HUES64 (cell line): ENCODE measurements at regions not wholly inside any gene's neighbourhood (a gene's known extent, or its start where the extent isn't known, plus 50 kb on each side); places are given as distances from the start of the nearest gene placed in this dataset.

Experiments used
- H3K27ac ChIP-seq: 2 replicates; pipeline ENCODE4 v1.7.0; 2013; ENCODE audit warnings: low read depth, low read length, inconsistent platforms
- H3K27me3 ChIP-seq: 2 replicates; pipeline ENCODE4 v1.6.1; 2013; ENCODE audit warnings: mild to moderate bottlenecking, low read length; ENCODE audit not compliant: insufficient read depth
- H3K36me3 ChIP-seq: 2 replicates; pipeline ENCODE4 v1.6.1; 2013; ENCODE audit warnings: mild to moderate bottlenecking, low read length; ENCODE audit not compliant: insufficient read depth
- H3K4me1 ChIP-seq: 2 replicates; pipeline ENCODE4 v1.6.1; 2013; ENCODE audit warnings: mild to moderate bottlenecking, low read length, moderate library complexity; ENCODE audit not compliant: insufficient read depth
- H3K4me3 ChIP-seq: 2 replicates; pipeline ENCODE4 v1.5.1; 2013; ENCODE audit warnings: mild to moderate bottlenecking, low read length, moderate library complexity
- H3K9ac ChIP-seq: 2 replicates; pipeline ENCODE4 v1.6.1; 2013; ENCODE audit warnings: mild to moderate bottlenecking, low read depth, low read length
- H3K9me3 ChIP-seq: 2 replicates; pipeline ENCODE4 v1.6.1; 2013; ENCODE audit warnings: low read depth, low read length; ENCODE audit not compliant: insufficient read depth
- WGBS: fragments of 150-250, 120-280 bp; methylation state at CpG from one replicate; pipeline ENCODE4 v1.1.7; 2013; ENCODE audit warnings: missing lambda C conversion rate; 5-methylcytosine and 5-hydroxymethylcytosine counted together

GRCh38 chr2:114040826-114041225 is 150.9 kb downstream of the ACTR3 start:
- 87% methylated on average over 7 of the region's 7 CpGs for WGBS
- Histone ChIP-seq H3K9me3 (no peaks in the 10 kb centered on the region), H3K27me3 (no peaks in the 10 kb centered on the region), H3K4me3 (no peak overlapping the region), H3K36me3 (no peaks in the 10 kb centered on the region), H3K9ac (no peak overlapping the region), H3K27ac (no peak overlapping the region), H3K4me1 (no peaks in the 10 kb centered on the region)

GRCh38 chr2:114044985-114045384 is 155.1 kb downstream of the ACTR3 start:
- WGBS: 94% methylated on average over 5 of the region's 5 CpGs
- H3K27me3 ChIP-seq: no peaks in the 10 kb centered on the region
- H3K4me3 ChIP-seq: no peak overlapping the region
- H3K9ac ChIP-seq: no peak overlapping the region
- H3K36me3 ChIP-seq: no peaks in the 10 kb centered on the region
- no peaks in the 10 kb centered on the region for H3K4me1 ChIP-seq
- no peak overlapping the region for H3K27ac ChIP-seq
- H3K9me3 ChIP-seq: no peaks in the 10 kb centered on the region

- 94% methylated on average over 5 of the region's 5 CpGs for WGBS
- H3K36me3 ChIP-seq: no peaks in the 10 kb centered on the region
- no peaks in the 10 kb centered on the region for H3K4me1 ChIP-seq
- H3K27ac ChIP-seq: no peak overlapping the region
- H3K9me3 ChIP-seq: no peaks in the 10 kb centered on the region
- no peaks in the 10 kb centered on the region for H3K27me3 ChIP-seq
- no peak overlapping the region for H3K9ac ChIP-seq
- H3K4me3 ChIP-seq: no peak overlapping the region
These were observed 156.5 kb downstream of the ACTR3 start for GRCh38 chr2:114046373-114046772.

GRCh38 chr2:114046866-114047435 is 157.1 kb downstream of the ACTR3 start:
- no peak overlapping the region for H3K27ac ChIP-seq
- H3K9ac ChIP-seq: no peak overlapping the region
- no peaks in the 10 kb centered on the region for H3K27me3 ChIP-seq
- no peaks in the 10 kb centered on the region for H3K36me3 ChIP-seq
- H3K4me3 ChIP-seq: no peak overlapping the region
- no peaks in the 10 kb centered on the region for H3K9me3 ChIP-seq
- WGBS: 100% methylated on average over 3 of the region's 3 CpGs
- H3K4me1 ChIP-seq: no peaks in the 10 kb centered on the region

- no peaks in the 10 kb centered on the region for H3K36me3 ChIP-seq
These were observed 159.4 kb downstream of the ACTR3 start for GRCh38 chr2:114049280-114049679.

GRCh38 chr2:114049826-114050225 is 159.9 kb downstream of the ACTR3 start:
- Histone ChIP-seq H3K27me3 (no peaks in the 10 kb centered on the region), H3K4me3 (no peak overlapping the region), H3K4me1 (no peaks in the 10 kb centered on the region), H3K36me3 (no peaks in the 10 kb centered on the region), H3K27ac (no peak overlapping the region), H3K9ac (no peak overlapping the region), H3K9me3 (no peaks in the 10 kb centered on the region)
- 90% methylated on average over 2 of the region's 2 CpGs for WGBS

More at GRCh38 chr2:114049280-114049679, 159.4 kb downstream of the ACTR3 start:
- 92% methylated on average over 4 of the region's 4 CpGs for WGBS
- no peak overlapping the region for H3K4me3 ChIP-seq
- no peak overlapping the region for H3K9ac ChIP-seq
- H3K4me1 ChIP-seq: no peaks in the 10 kb centered on the region
- H3K9me3 ChIP-seq: no peaks in the 10 kb centered on the region
- H3K27ac ChIP-seq: no peak overlapping the region
- no peaks in the 10 kb centered on the region for H3K27me3 ChIP-seq

GRCh38 chr2:114056294-114057143 is 166.6 kb downstream of the ACTR3 start:
- H3K9me3 ChIP-seq: no peaks in the 10 kb centered on the region
- no peak overlapping the region for H3K4me3 ChIP-seq
- 96% methylated on average over 6 of the region's 6 CpGs for WGBS
- H3K9ac ChIP-seq: no peak overlapping the region
- H3K4me1 ChIP-seq: no peaks in the 10 kb centered on the region
- H3K27ac ChIP-seq: no peak overlapping the region
- H3K36me3 ChIP-seq: no peaks in the 10 kb centered on the region
- H3K27me3 ChIP-seq: no peaks in the 10 kb centered on the region

- Histone ChIP-seq H3K4me1 (no peaks in the 10 kb centered on the region), H3K36me3 (no peaks in the 10 kb centered on the region), H3K4me3 (no peak overlapping the region), H3K9me3 (no peaks in the 10 kb centered on the region), H3K27ac (no peak overlapping the region), H3K27me3 (no peaks in the 10 kb centered on the region), H3K9ac (no peak overlapping the region)
- WGBS: 93% methylated on average over 6 of the region's 6 CpGs
These were observed 167.7 kb downstream of the ACTR3 start for GRCh38 chr2:114057638-114058037.

GRCh38 chr2:114061566-114062098 is 171.7 kb downstream of the ACTR3 start:
- H3K27me3 ChIP-seq: no peaks in the 10 kb centered on the region
- no peaks in the 10 kb centered on the region for H3K9me3 ChIP-seq
- no peak overlapping the region for H3K4me3 ChIP-seq
- no peak overlapping the region for H3K9ac ChIP-seq
- no peak overlapping the region for H3K27ac ChIP-seq
- no peaks in the 10 kb centered on the region for H3K36me3 ChIP-seq
- 94% methylated on average over 5 of the region's 5 CpGs for WGBS
- H3K4me1 ChIP-seq: no peaks in the 10 kb centered on the region

GRCh38 chr2:114063346-114063745 is 173.5 kb downstream of the ACTR3 start:
- Histone ChIP-seq H3K4me1 (no peaks in the 10 kb centered on the region), H3K27ac (no peak overlapping the region), H3K36me3 (no peaks in the 10 kb centered on the region), H3K9me3 (no peaks in the 10 kb centered on the region), H3K27me3 (no peaks in the 10 kb centered on the region), H3K4me3 (no peak overlapping the region), H3K9ac (no peak overlapping the region)
- WGBS: 95% methylated on average over 4 of the region's 4 CpGs

- WGBS: 76% methylated on average over 6 of the region's 6 CpGs
- Histone ChIP-seq H3K36me3 (no peaks in the 10 kb centered on the region), H3K4me3 (no peak overlapping the region), H3K9me3 (no peaks in the 10 kb centered on the region), H3K27ac (no peak overlapping the region), H3K4me1 (no peaks in the 10 kb centered on the region), H3K27me3 (no peaks in the 10 kb centered on the region), H3K9ac (no peak overlapping the region)
These were observed 175.8 kb downstream of the ACTR3 start for GRCh38 chr2:114065731-114066130.
